Tibial nerve (tissue), 3 donors: ENCODE measurements at regions not wholly inside any gene's neighbourhood (a gene's known extent, or its start where the extent isn't known, plus 50 kb on each side); places are given as distances from the start of the nearest gene placed in this dataset.

ENCODE experiments used
- CTCF ChIP-seq, 5 experiments: fragments of 200-600 bp in 3 of 5; fragments of 450-650 bp in 2 of 5; sonication (generic) in 3 of 5; IDR thresholded peaks; one replicate each; pipeline ENCODE4 v1.5.1; 2016 to 2019; ENCODE audit warnings: antibody characterized with exemption in 5 of 5, mild to moderate bottlenecking in 3 of 5, moderate library complexity in 2 of 5
- POLR2A ChIP-seq, 2 donors: fragments of 450-650 bp; IDR thresholded peaks; one replicate each; pipeline ENCODE4 v1.6.1; 2017; ENCODE audit warnings: antibody characterized with exemption in 2 of 2, mild to moderate bottlenecking in 2 of 2, moderate library complexity in 2 of 2

GRCh38 chr9:88684845-88685244, 149.9 kb downstream of the NXNL2 start:
- TF ChIP-seq CTCF (IDR thresholded peaks at IDR 0.05) (no peak), POLR2A (IDR thresholded peaks at IDR 0.05) (no peak)
